MCF 10A (cell line): ENCODE measurements at regions not wholly inside any gene's neighbourhood (a gene's known extent, or its start where the extent isn't known, plus 50 kb on each side); places are given as distances from the start of the nearest gene placed in this dataset.

ENCODE experiments used
- BruUV-seq: library from RNA; stranded (reverse); fragments of 400-500 nt; replicated peaks from 2 replicates; lab custom pipeline; 2021; lab: Mats Ljungman, UMichigan
- CTCF ChIA-PET: fragments of 300-600 bp; sonication (Branson Sonifier 250); formaldehyde crosslinking; extraction: SDS; loops from one replicate; lab custom pipeline; 2021; ENCODE audit warnings: antibody characterized with exemption, inconsistent platforms; lab: Yijun Ruan, JAX
- POLR2A ChIA-PET: fragments of 300-600, 350-650 bp; sonication (Branson Sonifier 250); formaldehyde crosslinking; extraction: SDS; loops from one replicate; lab custom pipeline; 2020; ENCODE audit warnings: antibody characterized with exemption, inconsistent platforms; lab: Yijun Ruan, JAX
- DNase-seq: peaks from one replicate; pipeline ENCODE4 v3.0.0-alpha.2; 2018; ENCODE audit not compliant: unreplicated experiment
- H3K27ac Mint-ChIP-seq: one replicate; pipeline ENCODE4 v1.8.0; 2022; ENCODE audit warnings: mild to moderate bottlenecking, low read depth, mixed read lengths; ENCODE audit not compliant: unreplicated experiment
- H3K27me3 Mint-ChIP-seq: one replicate; pipeline ENCODE4 v1.8.0; 2022; ENCODE audit warnings: mixed read lengths; ENCODE audit not compliant: insufficient read depth, unreplicated experiment
- H3K36me3 Mint-ChIP-seq: one replicate; pipeline ENCODE4 v1.8.0; 2022; ENCODE audit warnings: mild to moderate bottlenecking, moderate library complexity, mixed read lengths; ENCODE audit not compliant: insufficient read depth, unreplicated experiment
- H3K4me1 Mint-ChIP-seq: one replicate; pipeline ENCODE4 v1.8.0; 2022; ENCODE audit warnings: mixed read lengths; ENCODE audit not compliant: insufficient read depth, unreplicated experiment
- H3K4me3 Mint-ChIP-seq: one replicate; pipeline ENCODE4 v1.8.0; 2022; ENCODE audit warnings: mild to moderate bottlenecking, moderate library complexity, mixed read lengths; ENCODE audit not compliant: unreplicated experiment
- H3K9me3 Mint-ChIP-seq: one replicate; pipeline ENCODE4 v1.8.0; 2022; ENCODE audit warnings: mixed read lengths; ENCODE audit not compliant: unreplicated experiment
- CTCF ChIP-seq: fragments of 200-600 bp; IDR thresholded peaks from one replicate; pipeline ENCODE4 v1.8.0; 2022; ENCODE audit warnings: antibody characterized with exemption, mild to moderate bottlenecking; ENCODE audit not compliant: unreplicated experiment
- intact Hi-C: fragments of 100-400 bp; cut with micrococcal nuclease; formaldehyde crosslinking; loops from 2 replicates; pipeline ENCODE4 v1.14.1; 2022

GRCh38 chrX:10380300-10380699 lies 223.5 kb downstream of the CLCN4 start:
- TF ChIP-seq CTCF = no peak
- Mint-ChIP-seq H3K36me3 (no peaks in the 10 kb centered on the region), H3K9me3 (no peaks in the 10 kb centered on the region), H3K27ac (no peak overlapping the region), H3K4me3 (no peak overlapping the region), H3K4me1 (peaks cover 5% of the 10 kb centered on the region), H3K27me3 (peaks cover 11% of the 10 kb centered on the region)
- ChIA-PET POLR2A (no interaction called here), CTCF (no interaction called here)
- BruUV-seq = no TSS peak
- DNase-seq = no peak
- intact Hi-C loops = no loop called here

- ChIA-PET CTCF (no interaction called here), POLR2A (no interaction called here)
- Mint-ChIP-seq H3K4me1 (peaks cover 5% of the 10 kb centered on the region), H3K27ac (no peak overlapping the region), H3K27me3 (peaks cover 11% of the 10 kb centered on the region), H3K9me3 (no peaks in the 10 kb centered on the region), H3K36me3 (no peaks in the 10 kb centered on the region), H3K4me3 (no peak overlapping the region)
- no peak for DNase-seq
- intact Hi-C loops = no loop called here
- no TSS peak for BruUV-seq
- TF ChIP-seq CTCF = no peak
Observed at GRCh38 chrX:10381193-10381592, 224.4 kb downstream of the CLCN4 start.

DNA sequence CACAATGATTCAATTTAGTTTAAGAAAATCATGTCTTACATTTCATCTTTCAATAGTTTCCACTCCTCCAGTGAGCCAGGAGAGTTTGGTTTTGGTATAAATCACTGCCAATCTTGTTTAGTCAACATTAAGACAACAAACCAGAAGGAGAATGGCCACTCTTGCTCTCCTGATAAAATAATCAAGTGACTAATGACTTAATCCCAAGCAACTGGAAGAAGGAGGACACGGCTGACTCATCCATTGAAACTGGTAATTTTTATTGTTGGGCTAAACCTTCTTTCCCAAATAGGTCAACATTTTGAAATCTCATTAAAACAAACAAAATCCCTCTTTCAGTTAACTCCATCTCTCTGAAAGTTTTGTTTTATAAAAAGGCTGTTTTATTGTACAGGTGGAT lies 230.2 kb downstream of the CLCN4 start:
- peak; percentile 40 for DNase-seq

DNA sequence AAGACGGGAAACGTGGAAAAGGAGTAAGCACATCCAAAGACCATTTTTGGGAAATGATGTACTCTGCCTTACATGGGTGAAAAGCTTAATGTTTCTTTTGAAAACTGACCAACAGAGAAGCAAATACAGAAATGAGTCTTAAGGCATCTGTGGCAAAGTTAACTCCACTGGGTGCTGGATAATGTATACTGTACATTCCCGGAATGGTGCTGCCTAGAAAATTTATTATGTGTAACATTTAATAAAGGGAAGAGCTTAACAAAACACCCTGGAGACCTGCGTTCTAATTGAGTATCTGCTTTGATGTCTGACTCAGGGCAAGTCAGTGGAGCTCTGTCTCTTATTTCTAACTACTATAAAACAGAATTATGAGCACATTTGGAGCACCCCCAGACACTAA lies 230.2 kb downstream of the MID1 start:
- POLR2A ChIA-PET = no interaction called here
- TF ChIP-seq CTCF = no peak
- no TSS peak for BruUV-seq
- Mint-ChIP-seq H3K36me3 (no peaks in the 10 kb centered on the region), H3K27ac (no peak overlapping the region), H3K4me3 (no peak overlapping the region), H3K9me3 (no peaks in the 10 kb centered on the region), H3K4me1 (no peaks in the 10 kb centered on the region), H3K27me3 (peaks cover 22% of the 10 kb centered on the region)
- CTCF ChIA-PET = interaction anchor here (1.5 kb wide), 1 partner anchor 12 kb away, joined by 6 read pairs; no protein-coding TSS in a partner anchor
- no peak for DNase-seq
- intact Hi-C loops = no loop called here

More for the DNA sequence above, 230.2 kb downstream of the CLCN4 start:
- TF ChIP-seq CTCF = no peak
- intact Hi-C loops = no loop called here
- POLR2A ChIA-PET = interaction anchor here (1.2 kb wide), 1 partner anchor 19 kb away, joined by 5 read pairs; no protein-coding TSS in a partner anchor
- no peaks in the 10 kb centered on the region for H3K9me3 Mint-ChIP-seq
- no peak overlapping the region for H3K27ac Mint-ChIP-seq
- H3K4me1 Mint-ChIP-seq = peaks cover 5% of the 10 kb centered on the region
- no TSS peak for BruUV-seq
- no peak overlapping the region for H3K4me3 Mint-ChIP-seq
- CTCF ChIA-PET = no interaction called here
- no peaks in the 10 kb centered on the region for H3K36me3 Mint-ChIP-seq
- H3K27me3 Mint-ChIP-seq = peaks cover 8% of the 10 kb centered on the region
